Endodermal cell (in vitro differentiated cells): ENCODE measurements at regions not wholly inside any gene's neighbourhood (a gene's known extent, or its start where the extent isn't known, plus 50 kb on each side); places are given as distances from the start of the nearest gene placed in this dataset.

Source experiments
- DNase-seq: peaks from one replicate; pipeline ENCODE4 v3.0.0-alpha.2; 2017
- H3K27ac ChIP-seq: 2 replicates; pipeline ENCODE4 v1.5.1; 2013; ENCODE audit warnings: mild to moderate bottlenecking, low read depth, low read length, moderate library complexity
- H3K27me3 ChIP-seq: 2 replicates; pipeline ENCODE4 v1.6.1; 2013; ENCODE audit warnings: mild to moderate bottlenecking, low read length, moderate library complexity; ENCODE audit not compliant: insufficient read depth, control insufficient read depth, poor library complexity, severe bottlenecking
- H3K36me3 ChIP-seq: 2 replicates; pipeline ENCODE4 v1.7.0; 2013; ENCODE audit warnings: mild to moderate bottlenecking, low read length, moderate library complexity; ENCODE audit not compliant: control insufficient read depth, insufficient read depth
- H3K4me1 ChIP-seq: one replicate; pipeline ENCODE4 v1.7.0; 2013; ENCODE audit warnings: low read length; ENCODE audit not compliant: control insufficient read depth, insufficient read depth
- H3K4me3 ChIP-seq: 2 replicates; pipeline ENCODE4 v1.5.1; 2013; ENCODE audit warnings: mild to moderate bottlenecking, low read length, moderate library complexity
- H3K9ac ChIP-seq: 2 replicates; pipeline ENCODE4 v1.6.1; 2013; ENCODE audit warnings: mild to moderate bottlenecking, low read length, moderate library complexity; ENCODE audit not compliant: poor library complexity, severe bottlenecking; ENCODE audit errors: extremely low read depth
- H3K9me3 ChIP-seq: 2 replicates; pipeline ENCODE4 v1.6.1; 2013; ENCODE audit warnings: mild to moderate bottlenecking, low read length, moderate library complexity; ENCODE audit not compliant: control insufficient read depth
- H3K27ac Mint-ChIP-seq: 2 replicates; pipeline ENCODE4 v1.8.0; 2020; ENCODE audit warnings: mixed read lengths
- H3K27me3 Mint-ChIP-seq: 2 replicates; pipeline ENCODE4 v1.8.0; 2021; ENCODE audit warnings: mild to moderate bottlenecking, mixed read lengths; ENCODE audit not compliant: insufficient read depth
- H3K36me3 Mint-ChIP-seq: 2 replicates; pipeline ENCODE4 v1.8.0; 2020; ENCODE audit warnings: low read depth, mixed read lengths
- H3K4me1 Mint-ChIP-seq: 2 replicates; pipeline ENCODE4 v1.8.0; 2020; ENCODE audit warnings: mixed read lengths
- H3K4me3 Mint-ChIP-seq: 2 replicates; pipeline ENCODE4 v1.8.0; 2020; ENCODE audit warnings: mild to moderate bottlenecking, moderate library complexity, mixed read lengths
- H3K9me3 Mint-ChIP-seq: 2 replicates; pipeline ENCODE4 v1.8.0; 2020; ENCODE audit warnings: mild to moderate bottlenecking, mixed read lengths
- WGBS, 2 experiments: methylation state at CpG; one replicate each; pipeline versions ENCODE4 v1.1.5 to v1.1.7; 2013; ENCODE audit warnings: missing lambda C conversion rate in 2 of 2, mixed read lengths in 1 of 2; ENCODE audit not compliant: insufficient coverage in 1 of 2, insufficient read length in 1 of 2; 5-methylcytosine and 5-hydroxymethylcytosine counted together
- TF ChIP-seq, protein P1 (sequence below): fragments of 200-600 bp; sonication (generic); conservative IDR thresholded peaks from 2 replicates; pipeline ENCODE4 v1.5.0; 2021; ENCODE audit warnings: antibody characterized with exemption, mild to moderate bottlenecking

DNA sequence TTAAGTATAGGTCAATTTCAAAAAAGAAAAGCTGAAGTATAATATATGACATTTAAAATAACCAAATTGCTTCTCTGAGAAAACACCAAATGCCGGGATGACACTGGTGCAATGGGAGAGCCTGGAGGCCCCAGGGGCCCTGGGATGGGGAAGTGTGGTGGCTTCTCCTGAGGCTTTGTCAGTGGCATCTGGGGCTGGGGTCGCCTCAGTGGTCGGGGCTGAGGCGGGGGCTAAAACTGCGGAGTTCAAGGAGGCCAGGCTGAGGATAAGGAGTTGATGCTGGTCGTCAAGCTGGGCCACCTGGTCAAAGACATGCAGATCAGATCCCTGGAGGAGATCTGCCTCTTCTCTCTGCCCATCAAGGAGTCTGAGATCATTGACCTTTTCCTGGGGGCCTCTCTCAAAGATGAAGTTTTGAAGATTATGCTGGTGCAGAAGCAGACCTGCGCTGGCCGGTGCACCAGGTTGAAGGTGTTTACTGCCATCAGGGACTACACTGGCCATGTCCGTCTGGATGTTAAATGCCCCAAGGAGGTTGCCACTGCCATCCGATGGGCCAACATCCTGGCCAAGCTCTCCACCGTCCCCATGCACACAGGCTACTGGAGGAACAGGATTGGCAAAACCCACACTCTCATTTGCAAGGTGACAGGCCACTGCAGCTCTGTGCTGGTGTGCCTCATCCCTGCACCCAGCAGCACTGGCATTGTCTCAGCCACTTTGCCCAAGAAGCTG lies 660.1 kb upstream of the CCDC179 start:
- Mint-ChIP-seq H3K27me3 (no peaks in the 10 kb centered on the region), H3K27ac (no peak overlapping the region), H3K36me3 (no peaks in the 10 kb centered on the region), H3K4me1 (peaks cover 14% of the 10 kb centered on the region), H3K9me3 (no peaks in the 10 kb centered on the region), H3K4me3 (no peak overlapping the region)
- Histone ChIP-seq H3K27ac (no peak overlapping the region), H3K4me1 (no peaks in the 10 kb centered on the region), H3K9me3 (no peaks in the 10 kb centered on the region), H3K4me3 (no peak overlapping the region), H3K27me3 (no peaks in the 10 kb centered on the region), H3K9ac (no peak overlapping the region), H3K36me3 (no peaks in the 10 kb centered on the region)
- TF ChIP-seq, protein P1, sequence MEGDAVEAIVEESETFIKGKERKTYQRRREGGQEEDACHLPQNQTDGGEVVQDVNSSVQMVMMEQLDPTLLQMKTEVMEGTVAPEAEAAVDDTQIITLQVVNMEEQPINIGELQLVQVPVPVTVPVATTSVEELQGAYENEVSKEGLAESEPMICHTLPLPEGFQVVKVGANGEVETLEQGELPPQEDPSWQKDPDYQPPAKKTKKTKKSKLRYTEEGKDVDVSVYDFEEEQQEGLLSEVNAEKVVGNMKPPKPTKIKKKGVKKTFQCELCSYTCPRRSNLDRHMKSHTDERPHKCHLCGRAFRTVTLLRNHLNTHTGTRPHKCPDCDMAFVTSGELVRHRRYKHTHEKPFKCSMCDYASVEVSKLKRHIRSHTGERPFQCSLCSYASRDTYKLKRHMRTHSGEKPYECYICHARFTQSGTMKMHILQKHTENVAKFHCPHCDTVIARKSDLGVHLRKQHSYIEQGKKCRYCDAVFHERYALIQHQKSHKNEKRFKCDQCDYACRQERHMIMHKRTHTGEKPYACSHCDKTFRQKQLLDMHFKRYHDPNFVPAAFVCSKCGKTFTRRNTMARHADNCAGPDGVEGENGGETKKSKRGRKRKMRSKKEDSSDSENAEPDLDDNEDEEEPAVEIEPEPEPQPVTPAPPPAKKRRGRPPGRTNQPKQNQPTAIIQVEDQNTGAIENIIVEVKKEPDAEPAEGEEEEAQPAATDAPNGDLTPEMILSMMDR, result no peak
- 92 to 95% methylated on average over 10 to 11 of the region's 11 CpGs for WGBS, 2 experiments
- no peak for DNase-seq

DNA sequence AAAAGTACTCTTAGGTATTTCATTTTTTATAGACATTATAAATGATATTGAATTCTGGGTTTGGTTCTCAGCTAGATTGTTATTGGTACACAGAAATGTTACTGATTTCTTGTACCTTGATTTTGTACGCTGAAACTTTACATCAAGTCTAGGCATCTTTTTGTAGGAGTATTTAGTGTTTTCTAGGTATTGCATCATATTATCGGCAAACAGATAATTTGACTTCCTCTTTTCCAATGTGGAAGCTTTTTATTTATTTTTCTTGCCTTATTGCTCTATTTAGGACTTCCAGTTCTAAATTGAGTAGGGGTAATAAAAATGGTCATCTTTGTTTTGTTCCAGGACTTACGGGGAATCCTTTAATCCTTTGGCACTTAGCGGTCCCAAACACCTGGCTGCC lies 676.6 kb upstream of the CCDC179 start:
- no peak overlapping the region for H3K9ac ChIP-seq
- H3K27ac ChIP-seq, result no peak overlapping the region
- no peak overlapping the region for H3K4me3 ChIP-seq
- 98% methylated on average over 4 of the region's 4 CpGs; no CpG with 5 or more reads in 1 of the 2 experiments for WGBS, 2 experiments
- peaks cover 4% of the 10 kb centered on the region for H3K4me1 ChIP-seq
- H3K36me3 ChIP-seq, result no peaks in the 10 kb centered on the region
- Mint-ChIP-seq H3K9me3 (peaks cover 12% of the 10 kb centered on the region), H3K4me1 (peaks cover 13% of the 10 kb centered on the region), H3K36me3 (no peaks in the 10 kb centered on the region), H3K27ac (no peak overlapping the region), H3K27me3 (no peaks in the 10 kb centered on the region), H3K4me3 (no peak overlapping the region)
- TF ChIP-seq, protein P1, result no peak
- DNase-seq, result no peak
- H3K27me3 ChIP-seq, result no peaks in the 10 kb centered on the region
- peaks cover 13% of the 10 kb centered on the region for H3K9me3 ChIP-seq

DNA sequence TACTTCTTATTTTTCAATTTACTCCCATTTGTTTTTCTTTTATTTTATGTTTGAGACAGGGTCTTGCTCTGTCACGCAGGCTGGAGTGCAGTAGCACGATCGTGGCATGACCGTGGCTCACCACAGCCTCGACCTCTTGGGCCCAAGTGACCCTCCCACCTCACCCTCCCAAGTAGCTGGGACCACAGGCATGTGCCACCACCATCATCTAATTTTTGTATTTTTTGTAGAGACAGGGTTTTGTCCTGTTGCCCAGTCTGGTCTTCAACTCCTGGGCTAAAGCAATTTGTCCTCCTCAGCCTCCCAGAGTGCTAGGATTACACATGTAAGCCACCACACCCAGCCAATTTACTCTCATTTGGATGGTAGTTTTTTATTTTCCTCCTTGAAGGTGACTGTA lies 679.3 kb upstream of the CCDC179 start:
- Histone ChIP-seq H3K9me3 (peaks cover 13% of the 10 kb centered on the region), H3K27ac (no peak overlapping the region), H3K4me1 (peaks cover 15% of the 10 kb centered on the region), H3K27me3 (no peaks in the 10 kb centered on the region), H3K36me3 (no peaks in the 10 kb centered on the region), H3K4me3 (no peak overlapping the region), H3K9ac (no peak overlapping the region)
- no peak overlapping the region for H3K4me3 Mint-ChIP-seq
- H3K27ac Mint-ChIP-seq, result no peak overlapping the region
- H3K27me3 Mint-ChIP-seq, result no peaks in the 10 kb centered on the region
- H3K9me3 Mint-ChIP-seq, result peaks cover 12% of the 10 kb centered on the region
- no peak for DNase-seq
- TF ChIP-seq, protein P1, result no peak
- no peaks in the 10 kb centered on the region for H3K36me3 Mint-ChIP-seq
- H3K4me1 Mint-ChIP-seq, result peaks cover 35% of the 10 kb centered on the region
- 83 to 90% methylated on average over 4 to 5 of the region's 5 CpGs for WGBS, 2 experiments
